ENCODE measurements at regions not wholly inside any gene's neighbourhood (a gene's known extent, or its start where the extent isn't known, plus 50 kb on each side); places are given as distances from the start of the nearest gene placed in this dataset.

GRCh38 chr4:124468360-124468759 lies 244.2 kb downstream of the ANKRD50 start:
- Mint-ChIP-seq H3K4me1 (no peaks in the 10 kb centered on the region), H3K27ac (no peak overlapping the region), H3K9me3 (ENCODE audit: insufficient read depth) (no peaks in the 10 kb centered on the region), H3K27me3 (no peaks in the 10 kb centered on the region), H3K4me3 (no peak overlapping the region)
- TF ChIP-seq EZH2 (IDR thresholded peaks at IDR 0.05; ENCODE audit: borderline replicate concordance, insufficient read depth, low read depth, low read length, poor library complexity, severe bottlenecking) (no peak), CTCF (IDR thresholded peaks at IDR 0.05) (no peak)
- H3K4me2 ChIP-seq (replicated peaks; ENCODE audit: low read depth, low read length, poor library complexity, severe bottlenecking) = no peak overlapping the region
- intact Hi-C loops (cut with micrococcal nuclease) = no loop called here
- ChIA-PET CTCF (no interaction called here), POLR2A (no interaction called here)
- H3K79me2 ChIP-seq (ENCODE audit: control insufficient read depth, insufficient read depth, low read length) = no peaks in the 10 kb centered on the region
- H4K20me1 ChIP-seq (ENCODE audit: control insufficient read depth, insufficient read depth, low read length, poor library complexity, severe bottlenecking) = no peaks in the 10 kb centered on the region
- H3K9ac ChIP-seq (ENCODE audit: low read length) = no peak overlapping the region
- H3K4me1 ChIP-seq (ENCODE audit: control insufficient read depth in 2 of 2, insufficient read depth in 2 of 2, low read length in 2 of 2) = no peaks in the 10 kb centered on the region
- H3K27me3 ChIP-seq (replicated peaks in 1 of 4; ENCODE audit: control extremely low read depth in 1 of 4, control insufficient read depth in 3 of 4, insufficient read depth in 4 of 4, low read length in 3 of 4) = no peaks in the 10 kb centered on the region
- H3K4me3 ChIP-seq (ENCODE audit: control extremely low read depth in 1 of 5, extremely low read depth in 1 of 5, insufficient read depth in 1 of 5, low read depth in 2 of 5, low read length in 4 of 5) = no peak overlapping the region
- no peak for ATAC-seq (ENCODE audit: low read depth)
- WGBS (ENCODE audit: insufficient coverage) = 88% methylated on average over 1 of the region's 7 CpGs
- H3K27ac ChIP-seq (ENCODE audit: low read length in 2 of 2) = no peak overlapping the region
- H3K9me3 ChIP-seq (ENCODE audit: control extremely low read depth in 1 of 3, control insufficient read depth in 2 of 3, insufficient read depth in 1 of 3, low read length in 2 of 3) = peaks cover 0 to 4% (median 0%) of the 10 kb centered on the region in 3 donors
- no peaks in the 10 kb centered on the region for H3K36me3 ChIP-seq (replicated peaks in 1 of 2; ENCODE audit: control extremely low read depth in 1 of 2, control insufficient read depth in 1 of 2, extremely low read depth in 1 of 2, insufficient read depth in 2 of 2, low read length in 1 of 2)
- DNase-seq = no peak
- H2AFZ ChIP-seq (ENCODE audit: insufficient read depth, low read depth, low read length, poor library complexity, severe bottlenecking) = no peak overlapping the region

- TF ChIP-seq EZH2 (IDR thresholded peaks at IDR 0.05; ENCODE audit: borderline replicate concordance, insufficient read depth, low read depth, low read length, poor library complexity, severe bottlenecking) (no peak), CTCF (IDR thresholded peaks at IDR 0.05) (no peak)
- Histone ChIP-seq H3K4me3 (ENCODE audit: control extremely low read depth in 1 of 5, extremely low read depth in 1 of 5, insufficient read depth in 1 of 5, low read depth in 2 of 5, low read length in 4 of 5) (no peak overlapping the region), H3K4me1 (ENCODE audit: control insufficient read depth in 2 of 2, insufficient read depth in 2 of 2, low read length in 2 of 2) (no peaks in the 10 kb centered on the region), H3K27ac (ENCODE audit: low read length in 2 of 2) (no peak overlapping the region), H3K9me3 (ENCODE audit: control extremely low read depth in 1 of 3, control insufficient read depth in 2 of 3, insufficient read depth in 1 of 3, low read length in 2 of 3) (no peaks in the 10 kb centered on the region), H3K79me2 (ENCODE audit: control insufficient read depth, insufficient read depth, low read length) (no peaks in the 10 kb centered on the region), H2AFZ (ENCODE audit: insufficient read depth, low read depth, low read length, poor library complexity, severe bottlenecking) (no peak overlapping the region), H3K4me2 (replicated peaks; ENCODE audit: low read depth, low read length, poor library complexity, severe bottlenecking) (no peak overlapping the region), H4K20me1 (ENCODE audit: control insufficient read depth, insufficient read depth, low read length, poor library complexity, severe bottlenecking) (no peaks in the 10 kb centered on the region), H3K36me3 (replicated peaks in 1 of 2; ENCODE audit: control extremely low read depth in 1 of 2, control insufficient read depth in 1 of 2, extremely low read depth in 1 of 2, insufficient read depth in 2 of 2, low read length in 1 of 2) (no peaks in the 10 kb centered on the region), H3K27me3 (replicated peaks in 1 of 4; ENCODE audit: control extremely low read depth in 1 of 4, control insufficient read depth in 3 of 4, insufficient read depth in 4 of 4, low read length in 3 of 4) (no peaks in the 10 kb centered on the region), H3K9ac (ENCODE audit: low read length) (no peak overlapping the region)
- Mint-ChIP-seq H3K4me3 (no peak overlapping the region), H3K27me3 (no peaks in the 10 kb centered on the region), H3K9me3 (ENCODE audit: insufficient read depth) (no peaks in the 10 kb centered on the region), H3K4me1 (no peaks in the 10 kb centered on the region), H3K27ac (no peak overlapping the region)
- ChIA-PET POLR2A (no interaction called here), CTCF (no interaction called here)
- DNase-seq = no peak
- intact Hi-C loops (cut with micrococcal nuclease) = no loop called here
- no peak for ATAC-seq (ENCODE audit: low read depth)
These were observed 242.6 kb downstream of the ANKRD50 start for GRCh38 chr4:124469981-124470380.

All from B cell (primary cell).